GM12801 (cell line): ENCODE measurements at regions not wholly inside any gene's neighbourhood (a gene's known extent, or its start where the extent isn't known, plus 50 kb on each side); places are given as distances from the start of the nearest gene placed in this dataset.

Source experiments
- TF ChIP-seq, protein P1 (sequence below): IDR thresholded peaks from one replicate; pipeline ENCODE4 v1.5.1; 2011; ENCODE audit warnings: control low read depth; ENCODE audit not compliant: insufficient read length; ENCODE audit errors: extremely low read depth

DNA sequence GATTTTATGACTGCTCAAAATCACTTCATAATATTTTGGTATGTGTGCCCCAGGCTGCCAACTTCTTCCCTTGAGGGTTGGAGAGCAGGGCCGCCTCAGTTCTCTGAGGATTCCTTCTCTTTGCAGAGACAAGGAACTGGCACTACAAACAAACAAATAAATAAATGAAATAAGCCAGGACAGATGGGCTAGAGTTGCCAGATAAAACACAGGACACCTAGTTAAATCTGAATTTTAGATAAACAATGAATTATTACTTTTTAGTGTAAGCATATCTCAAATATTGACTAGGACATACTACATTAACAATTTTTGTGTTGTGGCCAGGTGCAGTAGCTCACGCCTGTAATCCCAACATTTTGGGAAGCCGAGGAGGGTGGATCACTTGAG, 122.5 kb downstream of the FHDC1 start:
- TF ChIP-seq, protein P1, sequence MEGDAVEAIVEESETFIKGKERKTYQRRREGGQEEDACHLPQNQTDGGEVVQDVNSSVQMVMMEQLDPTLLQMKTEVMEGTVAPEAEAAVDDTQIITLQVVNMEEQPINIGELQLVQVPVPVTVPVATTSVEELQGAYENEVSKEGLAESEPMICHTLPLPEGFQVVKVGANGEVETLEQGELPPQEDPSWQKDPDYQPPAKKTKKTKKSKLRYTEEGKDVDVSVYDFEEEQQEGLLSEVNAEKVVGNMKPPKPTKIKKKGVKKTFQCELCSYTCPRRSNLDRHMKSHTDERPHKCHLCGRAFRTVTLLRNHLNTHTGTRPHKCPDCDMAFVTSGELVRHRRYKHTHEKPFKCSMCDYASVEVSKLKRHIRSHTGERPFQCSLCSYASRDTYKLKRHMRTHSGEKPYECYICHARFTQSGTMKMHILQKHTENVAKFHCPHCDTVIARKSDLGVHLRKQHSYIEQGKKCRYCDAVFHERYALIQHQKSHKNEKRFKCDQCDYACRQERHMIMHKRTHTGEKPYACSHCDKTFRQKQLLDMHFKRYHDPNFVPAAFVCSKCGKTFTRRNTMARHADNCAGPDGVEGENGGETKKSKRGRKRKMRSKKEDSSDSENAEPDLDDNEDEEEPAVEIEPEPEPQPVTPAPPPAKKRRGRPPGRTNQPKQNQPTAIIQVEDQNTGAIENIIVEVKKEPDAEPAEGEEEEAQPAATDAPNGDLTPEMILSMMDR = no peak

DNA sequence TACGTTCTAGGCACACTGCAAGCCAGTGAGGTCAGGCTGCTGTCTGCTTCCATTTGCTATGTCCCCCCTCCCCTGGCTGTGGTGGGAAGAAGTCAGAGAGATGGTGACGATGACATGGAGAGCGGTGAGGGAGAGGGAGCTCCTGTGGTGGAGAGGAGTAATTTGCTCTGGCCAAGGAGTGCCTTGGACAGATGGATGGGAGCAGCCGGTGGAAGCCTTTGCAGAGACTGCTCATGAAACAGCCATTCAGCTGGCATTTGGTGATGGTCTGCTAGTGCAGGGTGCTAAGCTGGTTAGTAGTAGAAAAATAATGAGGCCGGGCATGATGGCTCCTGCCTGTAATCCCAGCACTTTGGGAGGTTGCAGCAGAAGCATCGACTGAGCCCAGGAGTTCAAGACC, 124.1 kb downstream of the FHDC1 start:
- TF ChIP-seq, protein P1 = no peak

DNA sequence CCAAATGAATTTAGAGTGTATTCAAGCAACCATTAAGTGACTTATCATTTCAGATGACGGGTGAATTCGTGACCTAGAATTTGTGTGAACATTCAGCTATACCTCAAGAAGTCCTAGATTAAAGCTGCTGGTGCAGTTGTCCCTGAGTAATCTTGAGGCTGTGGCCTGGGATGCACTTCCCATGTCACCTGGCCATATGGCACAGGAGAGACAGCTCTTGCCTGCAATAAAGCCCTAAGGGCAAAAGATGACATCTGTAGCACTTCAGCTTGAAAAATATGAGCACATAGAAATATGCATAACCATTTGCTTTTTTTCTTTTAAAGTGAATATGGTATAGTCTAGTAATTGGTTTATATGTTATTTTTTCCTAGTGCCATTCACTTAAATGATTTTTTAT, 125.8 kb downstream of the FHDC1 start:
- TF ChIP-seq, protein P1 = no peak

DNA sequence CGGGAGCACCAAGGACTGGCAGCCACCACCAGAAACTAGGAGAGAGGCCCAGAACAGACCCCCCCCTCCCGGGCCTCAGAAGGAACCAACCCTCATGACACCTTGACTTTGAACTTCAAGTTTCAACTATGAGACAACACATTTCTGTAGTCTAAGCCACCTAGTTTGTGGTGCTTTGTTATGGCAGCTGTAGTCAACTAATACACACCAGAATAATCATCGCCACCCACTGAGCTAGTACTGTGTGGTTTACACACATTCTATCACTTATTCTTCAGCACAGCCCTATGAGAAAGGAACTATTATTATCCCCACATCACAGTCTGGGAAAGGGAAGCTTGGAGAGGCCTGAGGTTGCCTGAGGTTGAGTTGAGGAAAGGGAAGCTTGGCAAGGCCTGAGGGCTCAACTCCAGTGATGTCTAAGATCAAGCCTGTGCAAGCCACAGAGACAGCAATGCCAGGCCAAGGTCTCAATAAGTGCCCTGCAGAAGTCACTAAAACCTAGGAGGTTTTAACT, 126.6 kb downstream of the FHDC1 start:
- TF ChIP-seq, protein P1 = no peak

DNA sequence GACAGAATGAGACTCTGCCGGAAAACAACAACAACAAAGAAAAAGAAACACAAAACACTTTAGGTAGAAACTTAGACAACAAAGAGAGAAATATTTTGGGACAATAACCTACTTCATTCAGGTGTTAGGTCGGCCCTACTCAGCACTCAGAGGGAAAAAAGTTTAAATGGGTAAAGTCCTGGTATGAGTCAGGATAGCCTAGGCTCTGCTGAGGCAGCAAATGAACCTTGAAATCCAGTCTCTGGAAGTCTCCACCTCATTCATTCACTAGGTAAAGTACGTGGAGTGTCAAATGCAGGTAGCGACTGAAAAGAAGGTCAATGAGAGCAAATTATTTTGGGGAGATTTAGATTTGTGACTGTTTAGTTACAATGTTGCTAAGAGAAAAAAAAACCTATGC, 127.4 kb downstream of the FHDC1 start:
- TF ChIP-seq, protein P1 = no peak

DNA sequence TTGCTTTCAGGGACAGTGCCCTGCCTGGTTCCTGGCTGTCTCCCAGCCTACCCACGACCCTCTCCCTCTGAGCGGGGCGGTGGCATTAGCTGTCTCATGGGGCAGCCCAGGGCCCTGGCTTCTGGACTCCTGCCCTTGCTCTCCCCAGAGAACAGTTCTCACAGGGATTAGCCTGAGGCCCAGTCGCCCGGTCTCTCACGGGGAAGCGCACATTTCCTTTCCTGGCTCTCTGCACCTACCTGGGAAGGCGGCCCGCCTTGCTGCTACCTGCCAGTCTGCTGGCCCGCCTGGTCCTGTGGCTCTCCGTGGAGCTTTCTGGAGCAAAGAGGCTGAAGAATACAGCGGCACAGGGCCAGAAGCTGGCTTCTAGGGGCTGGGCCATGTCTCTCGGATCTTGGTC, 128.4 kb downstream of the FHDC1 start:
- TF ChIP-seq, protein P1 = no peak

DNA sequence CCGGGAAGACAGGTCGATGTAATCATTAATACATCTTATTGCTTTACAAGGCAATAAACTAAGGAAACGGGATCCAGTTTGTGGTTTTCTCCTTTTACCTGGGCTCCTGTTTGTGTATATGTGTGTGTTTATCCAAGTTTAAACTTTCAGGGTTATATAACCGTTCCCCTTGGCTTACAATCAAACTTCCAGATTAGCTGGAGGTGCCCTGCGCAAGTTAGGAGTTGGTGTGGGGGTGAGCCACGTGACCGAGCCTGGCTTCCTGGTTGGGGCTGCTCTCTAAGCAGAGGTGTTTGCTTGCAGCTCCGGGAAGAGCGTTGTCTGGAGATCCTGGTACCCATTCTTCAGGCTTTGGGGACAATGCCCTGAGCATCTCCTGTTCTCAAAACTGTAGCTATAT, 129.2 kb downstream of the FHDC1 start:
- TF ChIP-seq, protein P1 = no peak

DNA sequence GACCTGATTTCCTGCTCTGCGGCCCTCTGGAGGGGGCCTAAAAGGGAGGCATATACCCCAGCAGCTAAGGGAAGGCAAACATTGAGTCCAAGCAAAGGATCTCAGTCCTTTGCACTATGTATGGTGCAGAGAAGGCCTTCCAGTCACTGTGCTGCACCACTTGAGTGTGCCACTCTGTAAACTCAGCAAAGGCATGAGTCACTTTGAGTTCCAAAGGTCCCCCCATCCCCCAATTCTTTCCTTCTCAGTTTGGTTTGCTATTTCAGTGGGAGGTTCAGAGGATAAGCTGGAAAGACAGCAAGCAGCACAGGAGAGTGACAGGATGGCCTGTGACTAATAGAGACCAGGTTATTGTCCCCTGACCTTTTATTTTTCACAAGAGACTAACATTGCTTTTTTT, 131.3 kb downstream of the FHDC1 start:
- TF ChIP-seq, protein P1 = no peak
